ENCODE measurements at regions not wholly inside any gene's neighbourhood (a gene's known extent, or its start where the extent isn't known, plus 50 kb on each side); places are given as distances from the start of the nearest gene placed in this dataset.

GRCh38 chrX:150282953-150283352 lies 80.2 kb upstream of the MAMLD1 start:
- TF ChIP-seq CTCF (conservative IDR thresholded peaks at IDR 0.05; ENCODE audit: low read depth, low read length) (no peak), EZH2 (IDR thresholded peaks at IDR 0.05; ENCODE audit: borderline replicate concordance, low read depth, low read length, poor library complexity, severe bottlenecking) (no peak)
